GM21825 (cell line): ENCODE measurements at regions not wholly inside any gene's neighbourhood (a gene's known extent, or its start where the extent isn't known, plus 50 kb on each side); places are given as distances from the start of the nearest gene placed in this dataset.

ENCODE experiments used
- ATAC-seq: cut with Tn5 transposase; IDR thresholded peaks from one replicate; pipeline ENCODE4 v1.9.1; 2021; ENCODE audit warnings: mild to moderate bottlenecking, moderate library complexity; ENCODE audit not compliant: unreplicated experiment

GRCh38 chr10:117914334-117914733 is 132.4 kb downstream of the RAB11FIP2 start:
- ATAC-seq: no peak

GRCh38 chr10:117920956-117921355 is 125.8 kb downstream of the RAB11FIP2 start:
- no peak for ATAC-seq

DNA sequence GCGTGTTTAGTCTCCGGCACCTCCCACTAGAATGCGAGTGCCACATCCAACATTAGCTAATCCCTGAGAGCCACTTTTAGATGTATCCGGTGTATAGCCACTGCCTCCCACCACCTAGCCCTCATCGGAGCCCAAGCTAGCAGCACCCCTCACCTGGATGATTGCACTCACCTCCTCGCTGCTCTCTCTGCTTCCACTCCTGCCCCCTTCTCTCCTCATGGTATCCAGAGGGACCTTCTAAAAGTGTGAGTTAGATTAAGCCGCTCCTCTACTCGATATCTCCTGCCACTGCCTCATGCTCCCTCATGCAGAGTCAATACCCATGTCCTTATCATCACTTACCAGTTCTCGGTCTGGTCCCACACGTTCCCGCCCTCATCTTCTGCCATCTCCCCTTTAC is 125.3 kb downstream of the RAB11FIP2 start:
- ATAC-seq: no peak

- ATAC-seq: no peak
Observed at GRCh38 chr10:117924820-117925219, 121.9 kb downstream of the RAB11FIP2 start.

GRCh38 chr10:117925369-117925768 is 121.4 kb downstream of the RAB11FIP2 start:
- no peak for ATAC-seq

GRCh38 chr10:117926491-117926890 is 120.2 kb downstream of the RAB11FIP2 start:
- ATAC-seq: no peak

GRCh38 chr10:117927332-117927731 is 119.4 kb downstream of the RAB11FIP2 start:
- no peak for ATAC-seq

GRCh38 chr10:117927871-117928270 is 118.9 kb downstream of the RAB11FIP2 start:
- ATAC-seq: no peak

- ATAC-seq: no peak
Observed at GRCh38 chr10:117928281-117928680, 118.5 kb downstream of the RAB11FIP2 start.

- no peak for ATAC-seq
Observed at GRCh38 chr10:117928741-117929140, 118.0 kb downstream of the RAB11FIP2 start.

DNA sequence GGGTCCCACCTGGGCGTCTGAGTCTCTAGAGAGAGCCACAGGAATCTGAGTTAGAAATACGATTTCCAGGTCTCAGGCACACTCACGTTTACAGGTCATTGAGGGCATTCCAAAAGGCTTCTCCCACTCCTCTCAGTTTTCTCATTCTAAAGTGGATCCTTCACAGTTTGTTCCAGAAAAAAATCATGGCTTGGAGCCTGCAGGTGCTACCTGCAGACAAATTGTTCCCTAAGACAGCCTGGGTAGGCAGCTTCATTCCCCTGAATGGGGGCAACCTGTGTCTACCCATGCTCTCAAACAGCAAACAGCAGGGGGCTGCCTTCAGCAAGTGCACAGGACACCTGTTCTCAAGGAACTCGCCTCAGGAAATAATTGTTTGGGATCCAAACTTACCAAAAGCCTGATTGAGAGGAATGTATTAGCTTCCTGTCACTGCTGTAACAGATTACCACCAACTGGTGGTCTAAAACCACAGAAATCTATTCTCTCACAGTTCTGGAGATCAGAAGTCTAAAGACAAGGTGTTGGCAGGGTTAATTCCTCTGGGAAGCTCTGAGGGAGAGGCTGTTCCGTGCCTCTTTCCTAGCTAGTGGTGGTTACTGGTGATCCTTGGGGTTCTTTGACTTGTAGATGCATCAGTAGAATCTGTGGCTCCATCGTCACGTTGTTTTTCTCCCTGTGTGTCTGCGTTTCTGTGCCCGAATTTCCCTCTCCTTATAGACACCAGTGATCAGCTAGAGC is 117.2 kb downstream of the RAB11FIP2 start:
- no peak for ATAC-seq

- no peak for ATAC-seq
Observed at GRCh38 chr10:117931078-117931477, 115.7 kb downstream of the RAB11FIP2 start.

- no peak for ATAC-seq
Observed at GRCh38 chr10:117933036-117933435, 113.7 kb downstream of the RAB11FIP2 start.

DNA sequence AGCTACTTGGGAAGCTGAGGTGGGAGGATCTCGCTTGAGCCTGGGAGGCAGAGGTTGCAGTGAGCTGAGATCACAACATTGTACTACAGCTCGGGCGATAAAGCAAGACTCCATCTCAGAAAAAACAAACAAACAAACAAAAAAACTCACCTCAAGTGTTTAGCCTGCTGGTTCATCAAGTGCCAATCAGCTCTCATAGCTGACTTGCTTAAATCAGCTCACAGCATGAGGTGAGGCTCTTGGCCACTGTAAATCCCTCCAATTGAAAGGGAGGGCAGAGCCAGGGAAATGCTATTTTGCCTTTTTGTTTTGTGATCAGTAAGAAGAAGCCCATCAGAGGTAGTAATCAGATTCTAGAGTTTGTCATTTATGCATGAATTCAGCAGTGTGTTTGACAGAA is 112.3 kb downstream of the RAB11FIP2 start:
- no peak for ATAC-seq

- no peak for ATAC-seq
Observed at GRCh38 chr10:117936141-117936540, 110.6 kb downstream of the RAB11FIP2 start.

DNA sequence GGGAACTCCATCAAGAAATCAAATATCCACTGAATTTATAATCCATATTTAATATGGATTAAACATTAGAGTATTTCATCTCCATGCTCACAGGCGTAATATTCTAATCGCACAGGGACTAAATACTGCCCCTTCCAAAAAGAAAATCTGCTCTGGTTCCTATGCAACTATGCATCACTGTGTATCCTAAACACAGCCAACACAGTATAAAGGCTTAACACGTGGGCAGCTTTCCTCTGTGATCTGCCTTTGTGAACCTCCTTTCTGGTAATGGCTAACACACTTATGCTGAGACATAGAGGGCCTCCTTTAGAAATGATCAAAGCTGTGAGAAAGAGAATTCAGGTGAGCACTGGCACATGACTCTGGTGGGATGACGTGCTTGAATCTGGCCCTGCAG is 110.2 kb downstream of the RAB11FIP2 start:
- no peak for ATAC-seq

- no peak for ATAC-seq
Observed at GRCh38 chr10:117936976-117937375, 109.8 kb downstream of the RAB11FIP2 start.

DNA sequence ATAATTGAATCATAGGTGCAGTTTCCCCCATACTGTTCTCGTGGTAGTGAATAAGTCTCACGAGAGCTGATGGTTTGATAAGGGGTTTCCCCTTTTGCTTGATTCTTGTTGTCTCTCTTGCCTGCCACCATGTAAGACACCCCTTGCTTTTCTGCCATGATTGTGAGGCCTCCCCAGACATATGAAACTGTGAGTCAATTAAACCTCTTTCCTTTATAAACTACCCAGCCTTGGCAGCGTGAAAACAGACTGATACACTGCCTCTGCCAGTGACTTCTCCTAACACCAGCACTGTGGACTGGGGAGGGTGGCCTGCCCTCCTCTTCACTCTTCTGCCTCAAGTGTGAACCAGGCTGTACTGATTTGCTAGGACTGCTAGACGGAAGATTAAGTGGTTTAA is 108.6 kb downstream of the RAB11FIP2 start:
- no peak for ATAC-seq

- no peak for ATAC-seq
Observed at GRCh38 chr10:117942226-117942625, 104.5 kb downstream of the RAB11FIP2 start.

DNA sequence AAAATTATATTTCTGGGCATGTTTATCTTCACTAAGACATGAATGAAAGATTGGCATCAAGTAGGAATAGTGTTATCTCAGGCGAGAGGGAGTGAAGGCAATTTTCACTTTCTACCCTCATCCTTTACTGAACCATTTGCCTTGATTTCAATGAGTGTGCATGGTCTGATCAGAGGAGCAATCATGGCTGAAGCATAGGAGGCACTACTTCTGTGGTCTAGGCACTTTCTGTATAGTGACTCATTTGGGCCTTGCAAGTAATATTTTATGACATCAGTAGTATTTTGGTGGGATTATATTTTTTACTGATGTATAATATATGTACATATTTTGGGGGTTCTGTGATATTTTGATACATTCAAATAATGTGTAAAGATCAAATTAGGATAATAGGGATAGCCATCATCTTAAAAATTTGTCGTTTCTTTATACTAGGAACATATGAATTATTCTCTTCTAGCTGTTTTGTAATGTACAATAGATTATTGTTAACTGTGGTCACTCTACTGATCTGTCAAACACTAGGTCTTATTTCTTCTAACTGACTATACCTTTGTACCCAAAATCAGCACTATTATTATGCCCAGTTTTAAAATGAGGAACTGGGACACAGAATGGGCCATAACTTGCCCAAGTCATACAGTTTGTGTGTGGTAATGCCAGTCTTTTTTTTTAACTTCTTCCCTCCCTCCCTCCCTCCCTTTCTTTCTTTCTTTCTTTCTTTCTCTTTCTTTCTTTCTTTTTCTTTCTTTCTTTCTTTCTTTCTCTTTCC is 101.9 kb downstream of the RAB11FIP2 start:
- no peak for ATAC-seq

DNA sequence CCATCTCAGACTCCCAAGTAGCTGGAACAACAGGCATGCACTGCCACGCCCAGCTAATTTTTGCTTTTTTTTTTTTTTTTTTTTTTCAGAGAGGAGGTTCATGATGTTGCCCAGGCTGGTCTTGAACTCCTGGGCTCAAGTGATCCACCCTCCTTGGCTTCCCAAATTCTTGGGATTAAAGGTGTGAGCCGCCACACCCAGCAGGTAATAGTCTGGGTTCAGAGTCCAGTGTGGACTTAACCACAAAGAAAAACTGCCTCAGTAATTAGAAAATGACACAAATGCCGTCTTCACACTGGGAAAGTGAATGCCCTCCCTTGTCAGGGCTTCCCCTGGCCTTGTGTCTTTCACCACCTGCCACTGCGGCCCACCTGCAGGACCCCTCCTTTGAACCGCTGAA is 101.1 kb downstream of the RAB11FIP2 start:
- no peak for ATAC-seq

DNA sequence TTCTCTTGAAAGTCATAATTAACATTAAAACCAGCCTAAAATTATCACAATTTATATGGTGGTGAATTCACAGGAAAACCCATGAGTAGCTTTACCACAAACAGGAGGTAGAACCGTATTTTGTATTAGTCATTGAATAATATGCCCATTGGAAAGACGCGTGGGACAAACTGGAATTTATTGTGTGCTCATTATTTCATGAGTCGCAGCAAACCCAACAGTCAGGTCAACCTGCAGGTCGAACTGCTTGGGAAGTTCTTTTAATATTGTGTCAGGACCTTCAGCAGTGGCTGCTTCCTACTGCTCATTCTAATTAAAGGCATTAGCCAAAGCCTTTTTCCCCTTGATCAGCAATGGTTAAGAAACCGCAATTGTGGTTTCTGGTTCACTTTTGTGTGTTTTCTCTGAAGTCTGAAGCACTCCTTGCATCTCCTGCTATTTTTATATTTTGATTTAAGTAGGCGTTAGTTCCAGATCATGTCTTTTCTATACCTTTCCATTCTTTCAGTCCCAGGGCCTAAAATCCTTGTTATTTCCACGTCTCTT is 100.1 kb downstream of the RAB11FIP2 start:
- no peak for ATAC-seq
